Progenitor cell of endocrine pancreas (in vitro differentiated cells): ENCODE measurements at regions not wholly inside any gene's neighbourhood (a gene's known extent, or its start where the extent isn't known, plus 50 kb on each side); places are given as distances from the start of the nearest gene placed in this dataset.

Source experiments
- DNase-seq: peaks from one replicate; pipeline ENCODE4 v3.0.0; 2021; ENCODE audit warnings: low spot score; ENCODE audit not compliant: unreplicated experiment
- H3K27ac Mint-ChIP-seq: 2 replicates; pipeline ENCODE4 v1.8.0; 2021; ENCODE audit warnings: mild to moderate bottlenecking, moderate library complexity, mixed read lengths
- H3K27me3 Mint-ChIP-seq: 2 replicates; pipeline ENCODE4 v1.8.0; 2021; ENCODE audit warnings: mixed read lengths
- H3K36me3 Mint-ChIP-seq: 2 replicates; pipeline ENCODE4 v1.8.0; 2022; ENCODE audit warnings: mixed read lengths; ENCODE audit not compliant: insufficient read depth
- H3K4me1 Mint-ChIP-seq: 2 replicates; pipeline ENCODE4 v1.8.0; 2021; ENCODE audit warnings: low read depth, mixed read lengths
- H3K4me3 Mint-ChIP-seq: 2 replicates; pipeline ENCODE4 v1.8.0; 2021; ENCODE audit warnings: low read depth, mild to moderate bottlenecking, moderate library complexity, mixed read lengths
- H3K9me3 Mint-ChIP-seq: 2 replicates; pipeline ENCODE4 v1.8.0; 2021; ENCODE audit warnings: low read depth, mixed read lengths
- TF ChIP-seq, protein P1 (sequence below): fragments of 200-600 bp; sonication (generic); IDR thresholded peaks from one replicate; pipeline ENCODE4 v1.5.0; 2021; ENCODE audit warnings: antibody characterized with exemption, mild to moderate bottlenecking; ENCODE audit not compliant: unreplicated experiment

DNA sequence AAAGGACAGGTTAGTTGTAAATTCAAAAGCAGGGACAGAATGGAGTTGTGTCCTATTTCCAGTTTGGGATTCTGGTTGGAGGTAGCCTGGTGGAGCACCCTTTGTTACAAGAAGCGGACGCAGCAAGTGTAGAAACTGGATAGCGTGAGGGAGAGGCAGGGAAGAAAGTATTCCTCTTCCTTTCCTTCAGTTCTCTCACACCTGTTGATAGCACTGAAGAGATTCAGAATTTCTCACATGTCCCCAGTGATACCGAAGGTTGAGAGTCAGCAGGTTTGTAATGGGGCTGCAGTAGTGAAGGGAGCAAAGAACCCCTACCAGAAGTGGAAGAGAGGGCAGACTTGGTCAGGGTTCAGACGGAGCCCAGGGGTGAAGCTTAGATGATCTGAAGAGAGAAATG lies 399.2 kb downstream of the SPRY2 start:
- no peak overlapping the region for H3K27ac Mint-ChIP-seq
- H3K27me3 Mint-ChIP-seq = no peaks in the 10 kb centered on the region
- H3K4me3 Mint-ChIP-seq = no peak overlapping the region
- TF ChIP-seq, protein P1, sequence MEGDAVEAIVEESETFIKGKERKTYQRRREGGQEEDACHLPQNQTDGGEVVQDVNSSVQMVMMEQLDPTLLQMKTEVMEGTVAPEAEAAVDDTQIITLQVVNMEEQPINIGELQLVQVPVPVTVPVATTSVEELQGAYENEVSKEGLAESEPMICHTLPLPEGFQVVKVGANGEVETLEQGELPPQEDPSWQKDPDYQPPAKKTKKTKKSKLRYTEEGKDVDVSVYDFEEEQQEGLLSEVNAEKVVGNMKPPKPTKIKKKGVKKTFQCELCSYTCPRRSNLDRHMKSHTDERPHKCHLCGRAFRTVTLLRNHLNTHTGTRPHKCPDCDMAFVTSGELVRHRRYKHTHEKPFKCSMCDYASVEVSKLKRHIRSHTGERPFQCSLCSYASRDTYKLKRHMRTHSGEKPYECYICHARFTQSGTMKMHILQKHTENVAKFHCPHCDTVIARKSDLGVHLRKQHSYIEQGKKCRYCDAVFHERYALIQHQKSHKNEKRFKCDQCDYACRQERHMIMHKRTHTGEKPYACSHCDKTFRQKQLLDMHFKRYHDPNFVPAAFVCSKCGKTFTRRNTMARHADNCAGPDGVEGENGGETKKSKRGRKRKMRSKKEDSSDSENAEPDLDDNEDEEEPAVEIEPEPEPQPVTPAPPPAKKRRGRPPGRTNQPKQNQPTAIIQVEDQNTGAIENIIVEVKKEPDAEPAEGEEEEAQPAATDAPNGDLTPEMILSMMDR = no peak
- DNase-seq = no peak
- H3K4me1 Mint-ChIP-seq = peaks cover 6% of the 10 kb centered on the region
- no peaks in the 10 kb centered on the region for H3K9me3 Mint-ChIP-seq
- no peaks in the 10 kb centered on the region for H3K36me3 Mint-ChIP-seq

DNA sequence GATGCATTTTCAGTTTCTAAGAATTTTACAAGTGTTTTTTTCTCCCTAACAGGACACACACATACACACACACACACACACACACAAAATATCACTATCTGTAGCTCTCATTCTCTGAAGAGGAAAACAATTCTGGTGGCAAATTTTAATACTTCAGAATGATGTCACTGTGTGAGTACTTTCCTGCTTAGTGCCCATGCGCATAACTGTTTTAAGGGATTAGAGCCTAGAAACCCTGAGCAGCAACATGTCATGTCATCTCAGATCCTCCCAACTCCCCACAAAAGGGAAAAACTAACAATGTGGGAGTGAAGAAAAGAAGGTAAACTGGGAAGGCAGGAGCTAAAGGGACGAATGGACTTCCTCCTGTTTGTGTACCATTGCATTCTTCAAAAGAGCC lies 401.2 kb downstream of the SPRY2 start:
- Mint-ChIP-seq H3K27ac (no peak overlapping the region), H3K9me3 (no peaks in the 10 kb centered on the region), H3K27me3 (no peaks in the 10 kb centered on the region), H3K4me3 (no peak overlapping the region), H3K4me1 (peaks cover 6% of the 10 kb centered on the region), H3K36me3 (no peaks in the 10 kb centered on the region)
- DNase-seq = no peak
- TF ChIP-seq, protein P1 = no peak

DNA sequence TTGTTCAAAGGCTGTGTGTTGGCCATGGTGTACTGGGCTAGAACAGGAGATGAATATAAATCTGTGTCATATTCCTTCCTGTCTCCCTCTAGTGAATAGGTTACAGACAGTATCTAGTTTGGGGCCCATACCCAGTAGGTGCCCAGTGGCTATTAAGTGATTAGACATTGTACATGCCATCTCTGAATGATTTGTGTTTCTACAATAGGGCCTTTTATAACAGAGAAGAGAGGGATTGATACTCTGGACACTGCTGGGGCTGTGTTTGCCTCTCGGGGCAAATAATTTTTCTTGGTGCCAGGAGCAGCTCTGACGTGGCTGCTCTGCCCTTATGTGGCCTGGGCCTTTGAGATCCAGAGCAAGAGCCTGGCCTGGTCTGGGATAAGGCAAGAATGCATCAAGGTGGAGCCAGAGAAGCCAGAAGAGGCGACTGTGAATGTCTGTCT lies 403.1 kb downstream of the SPRY2 start:
- no peaks in the 10 kb centered on the region for H3K9me3 Mint-ChIP-seq
- no peaks in the 10 kb centered on the region for H3K27me3 Mint-ChIP-seq
- no peak overlapping the region for H3K27ac Mint-ChIP-seq
- peaks cover 9% of the 10 kb centered on the region for H3K4me1 Mint-ChIP-seq
- DNase-seq = no peak
- no peaks in the 10 kb centered on the region for H3K36me3 Mint-ChIP-seq
- no peak overlapping the region for H3K4me3 Mint-ChIP-seq
- TF ChIP-seq, protein P1 = no peak

DNA sequence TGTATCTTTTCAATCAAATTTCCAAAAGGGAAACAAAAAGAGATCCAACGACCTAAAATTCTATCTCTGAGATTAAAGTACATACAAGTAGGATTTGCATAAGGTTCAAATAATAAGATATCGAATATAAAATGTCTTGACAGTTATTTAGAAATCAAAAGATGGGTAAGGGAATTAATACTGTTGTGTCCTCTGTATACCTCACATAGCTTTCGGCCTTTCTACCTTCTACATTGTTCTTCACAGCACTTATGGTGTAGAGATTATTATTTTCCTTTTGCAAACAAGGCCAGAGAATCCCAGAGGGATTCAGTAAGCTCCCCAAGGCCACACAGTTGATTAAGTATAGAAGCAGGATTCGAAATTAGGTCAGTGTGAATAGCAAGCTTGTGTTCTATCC lies 403.6 kb downstream of the SPRY2 start:
- Mint-ChIP-seq H3K4me1 (peaks cover 11% of the 10 kb centered on the region), H3K4me3 (no peak overlapping the region), H3K27me3 (no peaks in the 10 kb centered on the region), H3K9me3 (no peaks in the 10 kb centered on the region), H3K27ac (no peak overlapping the region), H3K36me3 (no peaks in the 10 kb centered on the region)
- TF ChIP-seq, protein P1 = no peak
- DNase-seq = no peak

DNA sequence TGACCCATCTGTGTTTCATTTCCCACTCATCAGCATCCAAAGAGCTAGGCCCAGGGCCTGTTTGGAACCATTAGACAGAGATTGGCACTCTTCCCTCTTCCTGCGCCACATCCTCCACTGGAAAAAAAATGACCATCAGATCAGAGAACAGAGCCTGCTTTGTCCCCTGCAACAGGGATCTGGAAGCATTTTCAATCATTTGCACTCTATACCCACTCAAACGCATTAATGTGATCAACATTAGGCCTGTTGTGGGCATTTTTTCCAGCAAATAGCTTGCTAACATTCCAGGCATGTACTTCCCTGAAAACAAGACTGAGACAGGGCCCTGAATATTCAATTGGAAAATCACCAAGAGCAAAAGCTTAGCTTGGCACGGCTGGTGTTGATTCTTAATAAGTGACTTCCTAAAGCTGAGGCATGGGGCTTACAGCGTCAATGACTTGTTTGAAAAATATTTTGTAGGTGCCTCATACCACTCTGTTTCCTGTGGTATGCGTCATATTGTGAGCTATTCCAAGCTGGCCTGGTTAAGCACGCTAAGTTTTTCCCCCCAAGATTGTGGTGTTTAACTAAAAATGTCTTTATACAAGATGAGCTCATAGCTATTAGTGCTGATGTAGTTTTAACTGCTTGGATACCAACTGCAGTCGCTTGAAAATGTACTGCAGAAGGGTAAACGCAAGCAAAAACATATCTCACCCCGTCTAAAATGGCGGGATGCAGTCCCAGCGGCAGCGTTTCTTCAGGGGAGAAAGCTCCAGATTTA lies 404.4 kb downstream of the SPRY2 start:
- DNase-seq = no peak
- Mint-ChIP-seq H3K4me3 (no peak overlapping the region), H3K27ac (no peak overlapping the region), H3K36me3 (no peaks in the 10 kb centered on the region), H3K9me3 (no peaks in the 10 kb centered on the region), H3K4me1 (peaks cover 13% of the 10 kb centered on the region), H3K27me3 (no peaks in the 10 kb centered on the region)
- TF ChIP-seq, protein P1 = no peak
